ENCODE measurements at regions not wholly inside any gene's neighbourhood (a gene's known extent, or its start where the extent isn't known, plus 50 kb on each side); places are given as distances from the start of the nearest gene placed in this dataset.

DNA sequence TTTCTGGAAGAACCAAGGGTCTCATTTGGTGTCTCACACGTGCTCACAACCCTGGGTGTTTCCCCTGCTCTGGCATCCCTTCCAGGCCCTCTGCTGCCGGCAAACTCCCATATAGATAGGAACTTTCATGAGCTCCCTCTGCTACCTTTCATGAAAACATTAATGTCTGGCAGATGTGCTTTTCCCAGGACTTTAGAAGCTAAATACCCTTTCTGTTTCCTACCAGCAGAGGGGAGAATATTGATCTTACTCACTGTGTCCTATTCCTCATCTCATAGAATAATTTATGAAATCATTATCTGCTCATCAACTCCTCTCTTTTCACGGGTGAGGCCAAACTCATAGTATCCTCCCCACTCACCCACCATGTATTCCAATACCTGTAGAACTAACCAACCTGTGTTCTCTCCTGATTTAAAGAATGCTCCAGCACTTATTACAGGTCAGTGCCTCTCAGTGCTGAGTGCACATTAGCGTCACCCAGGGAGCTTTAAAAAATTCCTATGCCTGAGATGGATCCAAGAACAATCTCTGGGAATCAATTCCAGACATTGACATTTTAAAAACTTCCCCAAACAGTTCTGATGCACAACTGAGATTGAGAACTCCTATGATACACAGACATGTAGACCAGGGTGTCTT is 298.5 kb upstream of the JAG1 start:
- TF ChIP-seq, protein P1, sequence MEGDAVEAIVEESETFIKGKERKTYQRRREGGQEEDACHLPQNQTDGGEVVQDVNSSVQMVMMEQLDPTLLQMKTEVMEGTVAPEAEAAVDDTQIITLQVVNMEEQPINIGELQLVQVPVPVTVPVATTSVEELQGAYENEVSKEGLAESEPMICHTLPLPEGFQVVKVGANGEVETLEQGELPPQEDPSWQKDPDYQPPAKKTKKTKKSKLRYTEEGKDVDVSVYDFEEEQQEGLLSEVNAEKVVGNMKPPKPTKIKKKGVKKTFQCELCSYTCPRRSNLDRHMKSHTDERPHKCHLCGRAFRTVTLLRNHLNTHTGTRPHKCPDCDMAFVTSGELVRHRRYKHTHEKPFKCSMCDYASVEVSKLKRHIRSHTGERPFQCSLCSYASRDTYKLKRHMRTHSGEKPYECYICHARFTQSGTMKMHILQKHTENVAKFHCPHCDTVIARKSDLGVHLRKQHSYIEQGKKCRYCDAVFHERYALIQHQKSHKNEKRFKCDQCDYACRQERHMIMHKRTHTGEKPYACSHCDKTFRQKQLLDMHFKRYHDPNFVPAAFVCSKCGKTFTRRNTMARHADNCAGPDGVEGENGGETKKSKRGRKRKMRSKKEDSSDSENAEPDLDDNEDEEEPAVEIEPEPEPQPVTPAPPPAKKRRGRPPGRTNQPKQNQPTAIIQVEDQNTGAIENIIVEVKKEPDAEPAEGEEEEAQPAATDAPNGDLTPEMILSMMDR (IDR thresholded peaks at IDR 0.05; ENCODE audit: control extremely low read depth in 1 of 3, insufficient read depth in 1 of 3, low read depth in 1 of 3, low read length in 3 of 3) = no peak
- no peak for TF ChIP-seq SP4 (IDR thresholded peaks at IDR 0.05; ENCODE audit: low read length)
- TF ChIP-seq FOSL1 (IDR thresholded peaks at IDR 0.05; ENCODE audit: insufficient read depth, low read depth, low read length) = no peak
- no peak for TF ChIP-seq EP300 (IDR thresholded peaks at IDR 0.05; ENCODE audit: borderline replicate concordance in 1 of 2, low read depth in 2 of 2, low read length in 2 of 2)
- TF ChIP-seq TAF1 (IDR thresholded peaks at IDR 0.05; ENCODE audit: low read depth, low read length) = no peak
- TF ChIP-seq, protein P2, sequence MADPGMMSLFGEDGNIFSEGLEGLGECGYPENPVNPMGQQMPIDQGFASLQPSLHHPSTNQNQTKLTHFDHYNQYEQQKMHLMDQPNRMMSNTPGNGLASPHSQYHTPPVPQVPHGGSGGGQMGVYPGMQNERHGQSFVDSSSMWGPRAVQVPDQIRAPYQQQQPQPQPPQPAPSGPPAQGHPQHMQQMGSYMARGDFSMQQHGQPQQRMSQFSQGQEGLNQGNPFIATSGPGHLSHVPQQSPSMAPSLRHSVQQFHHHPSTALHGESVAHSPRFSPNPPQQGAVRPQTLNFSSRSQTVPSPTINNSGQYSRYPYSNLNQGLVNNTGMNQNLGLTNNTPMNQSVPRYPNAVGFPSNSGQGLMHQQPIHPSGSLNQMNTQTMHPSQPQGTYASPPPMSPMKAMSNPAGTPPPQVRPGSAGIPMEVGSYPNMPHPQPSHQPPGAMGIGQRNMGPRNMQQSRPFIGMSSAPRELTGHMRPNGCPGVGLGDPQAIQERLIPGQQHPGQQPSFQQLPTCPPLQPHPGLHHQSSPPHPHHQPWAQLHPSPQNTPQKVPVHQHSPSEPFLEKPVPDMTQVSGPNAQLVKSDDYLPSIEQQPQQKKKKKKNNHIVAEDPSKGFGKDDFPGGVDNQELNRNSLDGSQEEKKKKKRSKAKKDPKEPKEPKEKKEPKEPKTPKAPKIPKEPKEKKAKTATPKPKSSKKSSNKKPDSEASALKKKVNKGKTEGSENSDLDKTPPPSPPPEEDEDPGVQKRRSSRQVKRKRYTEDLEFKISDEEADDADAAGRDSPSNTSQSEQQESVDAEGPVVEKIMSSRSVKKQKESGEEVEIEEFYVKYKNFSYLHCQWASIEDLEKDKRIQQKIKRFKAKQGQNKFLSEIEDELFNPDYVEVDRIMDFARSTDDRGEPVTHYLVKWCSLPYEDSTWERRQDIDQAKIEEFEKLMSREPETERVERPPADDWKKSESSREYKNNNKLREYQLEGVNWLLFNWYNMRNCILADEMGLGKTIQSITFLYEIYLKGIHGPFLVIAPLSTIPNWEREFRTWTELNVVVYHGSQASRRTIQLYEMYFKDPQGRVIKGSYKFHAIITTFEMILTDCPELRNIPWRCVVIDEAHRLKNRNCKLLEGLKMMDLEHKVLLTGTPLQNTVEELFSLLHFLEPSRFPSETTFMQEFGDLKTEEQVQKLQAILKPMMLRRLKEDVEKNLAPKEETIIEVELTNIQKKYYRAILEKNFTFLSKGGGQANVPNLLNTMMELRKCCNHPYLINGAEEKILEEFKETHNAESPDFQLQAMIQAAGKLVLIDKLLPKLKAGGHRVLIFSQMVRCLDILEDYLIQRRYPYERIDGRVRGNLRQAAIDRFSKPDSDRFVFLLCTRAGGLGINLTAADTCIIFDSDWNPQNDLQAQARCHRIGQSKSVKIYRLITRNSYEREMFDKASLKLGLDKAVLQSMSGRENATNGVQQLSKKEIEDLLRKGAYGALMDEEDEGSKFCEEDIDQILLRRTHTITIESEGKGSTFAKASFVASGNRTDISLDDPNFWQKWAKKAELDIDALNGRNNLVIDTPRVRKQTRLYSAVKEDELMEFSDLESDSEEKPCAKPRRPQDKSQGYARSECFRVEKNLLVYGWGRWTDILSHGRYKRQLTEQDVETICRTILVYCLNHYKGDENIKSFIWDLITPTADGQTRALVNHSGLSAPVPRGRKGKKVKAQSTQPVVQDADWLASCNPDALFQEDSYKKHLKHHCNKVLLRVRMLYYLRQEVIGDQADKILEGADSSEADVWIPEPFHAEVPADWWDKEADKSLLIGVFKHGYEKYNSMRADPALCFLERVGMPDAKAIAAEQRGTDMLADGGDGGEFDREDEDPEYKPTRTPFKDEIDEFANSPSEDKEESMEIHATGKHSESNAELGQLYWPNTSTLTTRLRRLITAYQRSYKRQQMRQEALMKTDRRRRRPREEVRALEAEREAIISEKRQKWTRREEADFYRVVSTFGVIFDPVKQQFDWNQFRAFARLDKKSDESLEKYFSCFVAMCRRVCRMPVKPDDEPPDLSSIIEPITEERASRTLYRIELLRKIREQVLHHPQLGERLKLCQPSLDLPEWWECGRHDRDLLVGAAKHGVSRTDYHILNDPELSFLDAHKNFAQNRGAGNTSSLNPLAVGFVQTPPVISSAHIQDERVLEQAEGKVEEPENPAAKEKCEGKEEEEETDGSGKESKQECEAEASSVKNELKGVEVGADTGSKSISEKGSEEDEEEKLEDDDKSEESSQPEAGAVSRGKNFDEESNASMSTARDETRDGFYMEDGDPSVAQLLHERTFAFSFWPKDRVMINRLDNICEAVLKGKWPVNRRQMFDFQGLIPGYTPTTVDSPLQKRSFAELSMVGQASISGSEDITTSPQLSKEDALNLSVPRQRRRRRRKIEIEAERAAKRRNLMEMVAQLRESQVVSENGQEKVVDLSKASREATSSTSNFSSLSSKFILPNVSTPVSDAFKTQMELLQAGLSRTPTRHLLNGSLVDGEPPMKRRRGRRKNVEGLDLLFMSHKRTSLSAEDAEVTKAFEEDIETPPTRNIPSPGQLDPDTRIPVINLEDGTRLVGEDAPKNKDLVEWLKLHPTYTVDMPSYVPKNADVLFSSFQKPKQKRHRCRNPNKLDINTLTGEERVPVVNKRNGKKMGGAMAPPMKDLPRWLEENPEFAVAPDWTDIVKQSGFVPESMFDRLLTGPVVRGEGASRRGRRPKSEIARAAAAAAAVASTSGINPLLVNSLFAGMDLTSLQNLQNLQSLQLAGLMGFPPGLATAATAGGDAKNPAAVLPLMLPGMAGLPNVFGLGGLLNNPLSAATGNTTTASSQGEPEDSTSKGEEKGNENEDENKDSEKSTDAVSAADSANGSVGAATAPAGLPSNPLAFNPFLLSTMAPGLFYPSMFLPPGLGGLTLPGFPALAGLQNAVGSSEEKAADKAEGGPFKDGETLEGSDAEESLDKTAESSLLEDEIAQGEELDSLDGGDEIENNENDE (IDR thresholded peaks at IDR 0.05; ENCODE audit: insufficient replicate concordance, low read length) = no peak
- TF ChIP-seq, protein P3, sequence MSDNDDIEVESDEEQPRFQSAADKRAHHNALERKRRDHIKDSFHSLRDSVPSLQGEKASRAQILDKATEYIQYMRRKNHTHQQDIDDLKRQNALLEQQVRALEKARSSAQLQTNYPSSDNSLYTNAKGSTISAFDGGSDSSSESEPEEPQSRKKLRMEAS (IDR thresholded peaks at IDR 0.05) = no peak
- TF ChIP-seq RBBP5 (IDR thresholded peaks at IDR 0.05; ENCODE audit: borderline replicate concordance, low read depth, low read length) = no peak
- TF ChIP-seq CEBPB (IDR thresholded peaks at IDR 0.05; ENCODE audit: low read depth, low read length) = no peak
- TF ChIP-seq GABPA (IDR thresholded peaks at IDR 0.05; ENCODE audit: borderline replicate concordance, insufficient read depth, low read length) = no peak
- TF ChIP-seq EZH2 (IDR thresholded peaks at IDR 0.05; ENCODE audit: low read depth, low read length, severe bottlenecking) = no peak

Measured in H1 (cell line).